IMR-90 (cell line): ENCODE measurements at regions not wholly inside any gene's neighbourhood (a gene's known extent, or its start where the extent isn't known, plus 50 kb on each side); places are given as distances from the start of the nearest gene placed in this dataset.

Source experiments
- ATAC-seq: fragments of 200-7000 bp; cut with Tn5 transposase; 2 replicates; pipeline ENCODE4 v1.9.1; 2020; ENCODE audit warnings: low read depth, mild to moderate bottlenecking, moderate library complexity
- BruUV-seq: library from RNA; stranded (reverse); fragments of 400-500 nt; replicated peaks from 2 replicates; lab custom pipeline; 2021; lab: Mats Ljungman, UMichigan
- CTCF ChIA-PET: fragments of 300-600 bp; formaldehyde crosslinking; extraction: SDS; loops from one replicate; lab custom pipeline; 2021; ENCODE audit warnings: antibody characterized with exemption; lab: Yijun Ruan, JAX
- POLR2A ChIA-PET: fragments of 300-600 bp; sonication (Branson Sonifier 250); formaldehyde crosslinking; loops from one replicate; lab custom pipeline; 2022; ENCODE audit warnings: antibody characterized with exemption; ENCODE audit not compliant: unreplicated experiment; lab: Charles Lee
- DNase-seq: peaks from one replicate; pipeline ENCODE4 v3.0.0; 2013
- H2AFZ ChIP-seq: replicated peaks from 2 replicates; pipeline ENCODE3; 2013; ENCODE audit warnings: low read length, mild to moderate bottlenecking; ENCODE audit not compliant: poor library complexity
- H2AK5ac ChIP-seq: 2 replicates; pipeline ENCODE4 v1.6.1; 2013; ENCODE audit warnings: low read depth, low read length, inconsistent platforms
- H2AK9ac ChIP-seq: replicated peaks from 2 replicates; pipeline ENCODE3; 2013; ENCODE audit warnings: mild to moderate bottlenecking, low read depth, low read length, moderate library complexity; ENCODE audit not compliant: poor library complexity
- H2BK120ac ChIP-seq: 2 replicates; pipeline ENCODE4 v1.6.1; 2013; ENCODE audit warnings: low read depth, low read length, inconsistent platforms
- H2BK15ac ChIP-seq: 3 replicates; pipeline ENCODE4 v1.6.1; 2013; ENCODE audit warnings: low read depth, low read length, inconsistent platforms
- H2BK20ac ChIP-seq: 2 replicates; pipeline ENCODE4 v1.6.1; 2013; ENCODE audit warnings: low read depth, mild to moderate bottlenecking, inconsistent platforms, low read length, moderate library complexity
- H2BK5ac ChIP-seq: 2 replicates; pipeline ENCODE4 v1.6.1; 2013; ENCODE audit warnings: mild to moderate bottlenecking, low read depth, low read length, inconsistent platforms; ENCODE audit not compliant: poor library complexity, severe bottlenecking
- H3K14ac ChIP-seq: replicated peaks from 2 replicates; pipeline ENCODE4 v1.6.1; 2013; ENCODE audit warnings: low read depth, low read length, inconsistent platforms
- H3K18ac ChIP-seq: 2 replicates; pipeline ENCODE4 v1.6.1; 2013; ENCODE audit warnings: low read depth, low read length, control low read depth
- H3K23ac ChIP-seq: 2 replicates; pipeline ENCODE4 v1.6.1; 2013; ENCODE audit warnings: low read depth, low read length, inconsistent platforms
- H3K27ac ChIP-seq: 2 replicates; pipeline ENCODE4 v1.5.1; 2013; ENCODE audit warnings: mild to moderate bottlenecking, control low read depth, low read length; ENCODE audit not compliant: insufficient read depth
- H3K27me3 ChIP-seq: 2 replicates; pipeline ENCODE4 v1.6.1; 2013; ENCODE audit warnings: low read length; ENCODE audit not compliant: control insufficient read depth, insufficient read depth
- H3K36me3 ChIP-seq: 2 replicates; pipeline ENCODE4 v1.6.1; 2013; ENCODE audit warnings: low read length, mixed read lengths; ENCODE audit not compliant: control insufficient read depth, insufficient read depth
- H3K4ac ChIP-seq: 2 replicates; pipeline ENCODE4 v1.6.1; 2013; ENCODE audit warnings: low read depth, low read length, inconsistent platforms
- H3K4me1 ChIP-seq: 2 replicates; pipeline ENCODE4 v1.6.1; 2013; ENCODE audit warnings: low read length, mixed read lengths; ENCODE audit not compliant: control insufficient read depth, insufficient read depth
- H3K4me2 ChIP-seq: 2 replicates; pipeline ENCODE4 v1.6.1; 2013; ENCODE audit warnings: low read depth, mild to moderate bottlenecking, control low read depth, low read length, moderate library complexity
- H3K4me3 ChIP-seq: 2 replicates; pipeline ENCODE4 v1.5.1; 2013; ENCODE audit warnings: low read depth, mild to moderate bottlenecking, control low read depth, low read length, moderate library complexity; ENCODE audit not compliant: insufficient read depth
- H3K56ac ChIP-seq: 2 replicates; pipeline ENCODE4 v1.6.1; 2013; ENCODE audit warnings: low read length, inconsistent platforms; ENCODE audit not compliant: insufficient read depth; ENCODE audit errors: extremely low read depth
- H3K79me1 ChIP-seq, 2 experiments: 2 replicates each; pipeline ENCODE4 v1.6.1; 2013; ENCODE audit warnings: low read length in 2 of 2, inconsistent platforms in 1 of 2, low read depth in 1 of 2
- H3K9ac ChIP-seq: 2 replicates; pipeline ENCODE4 v1.6.1; 2013; ENCODE audit warnings: low read depth, low read length, control low read depth
- H3K9me1 ChIP-seq: 2 replicates; pipeline ENCODE4 v1.6.1; 2013; ENCODE audit warnings: low read length, inconsistent platforms; ENCODE audit not compliant: insufficient read depth
- H3K9me3 ChIP-seq: 2 replicates; pipeline ENCODE4 v1.6.1; 2013; ENCODE audit warnings: low read length; ENCODE audit not compliant: control insufficient read depth, insufficient read depth
- H4K20me1 ChIP-seq: 2 replicates; pipeline ENCODE4 v1.6.1; 2013; ENCODE audit warnings: low read length, inconsistent platforms; ENCODE audit not compliant: insufficient read depth
- H4K5ac ChIP-seq: 2 replicates; pipeline ENCODE4 v1.6.1; 2013; ENCODE audit warnings: mild to moderate bottlenecking, low read depth, low read length, control low read depth
- H4K8ac ChIP-seq, 2 experiments: 2 replicates each; pipeline ENCODE4 v1.6.1; 2013; ENCODE audit warnings: low read depth in 2 of 2, low read length in 2 of 2, control low read depth in 1 of 2, inconsistent platforms in 1 of 2
- H4K91ac ChIP-seq: 2 replicates; pipeline ENCODE4 v1.6.1; 2013; ENCODE audit warnings: low read depth, low read length, inconsistent platforms; ENCODE audit not compliant: insufficient read depth
- CEBPB ChIP-seq: IDR thresholded peaks from 2 replicates; pipeline ENCODE4 v1.6.1; 2012; ENCODE audit warnings: low read depth, low read length, improper control_type of control experiment
- MAFK ChIP-seq: IDR thresholded peaks from 2 replicates; pipeline ENCODE4 v1.6.1; 2012; ENCODE audit warnings: low read depth, low read length, improper control_type of control experiment
- MAZ ChIP-seq: IDR thresholded peaks from 2 replicates; pipeline ENCODE4 v1.6.1; 2012; ENCODE audit warnings: low read depth, mild to moderate bottlenecking, low read length, improper control_type of control experiment, moderate library complexity, borderline replicate concordance
- MXI1 ChIP-seq: IDR thresholded peaks from 2 replicates; pipeline ENCODE4 v1.6.1; 2012; ENCODE audit warnings: low read depth, mild to moderate bottlenecking, low read length, moderate library complexity, borderline replicate concordance
- RCOR1 ChIP-seq: IDR thresholded peaks from 2 replicates; pipeline ENCODE4 v1.6.1; 2012; ENCODE audit warnings: mild to moderate bottlenecking, low read length, improper control_type of control experiment; ENCODE audit not compliant: insufficient replicate concordance
- SMC3 ChIP-seq: fragments of 150-350 bp; IDR thresholded peaks from 2 replicates; pipeline ENCODE4 v1.6.1; 2016; ENCODE audit warnings: low read depth, mild to moderate bottlenecking, antibody characterized with exemption, low read length, moderate library complexity
- WGBS, 2 experiments: methylation state at CpG; one replicate each; pipeline versions ENCODE4 v1.1.5 to v1.1.7; 2013; ENCODE audit warnings: missing lambda C conversion rate in 2 of 2; ENCODE audit not compliant: insufficient read length in 1 of 2; ENCODE audit errors: extremely low coverage in 2 of 2; 5-methylcytosine and 5-hydroxymethylcytosine counted together
- dilution Hi-C: fragments of 300-500 bp; cut with HindIII; formaldehyde crosslinking; loops from one replicate; pipeline ENCODE4 v1.14.3; 2018; ENCODE audit warnings: low sequenced_read_pairs; ENCODE audit not compliant: unreplicated experiment
- in situ Hi-C: fragments of 300-500 bp; cut with MboI; formaldehyde crosslinking; loops from 3 replicates; pipeline ENCODE4 v1.14.3; 2019; ENCODE audit warnings: low sequenced_read_pairs, inconsistent platforms, mixed read lengths
- intact Hi-C: fragments of 100-400 bp; cut with micrococcal nuclease; formaldehyde crosslinking; loops from 2 replicates; pipeline ENCODE4 v1.10.0; 2022
- TF ChIP-seq, protein P1 (sequence below): fragments of 150-350 bp; IDR thresholded peaks from 2 replicates; pipeline ENCODE4 v1.6.1; 2016; ENCODE audit warnings: low read depth, mild to moderate bottlenecking, low read length, moderate library complexity, borderline replicate concordance

GRCh38 chr2:200752332-200752731 is 59.4 kb upstream of the BZW1 start:
- intact Hi-C loops (no loop called here), dilution Hi-C loops (no loop called here), in situ Hi-C loops (no loop called here)
- Histone ChIP-seq H3K4ac (no peak overlapping the region), H2AFZ (no peak overlapping the region), H4K20me1 (no peaks in the 10 kb centered on the region), H4K5ac (no peak overlapping the region), H3K27ac (no peak overlapping the region), H2BK20ac (no peak overlapping the region), H3K9me3 (no peaks in the 10 kb centered on the region), H3K4me1 (peaks cover 20% of the 10 kb centered on the region), H3K79me1 (no peaks in the 10 kb centered on the region), H2AK9ac (no peak overlapping the region), H3K23ac (no peak overlapping the region), H3K9ac (no peak overlapping the region), H3K4me2 (no peak overlapping the region), H2BK15ac (no peak overlapping the region), H2AK5ac (no peak overlapping the region), H3K27me3 (no peaks in the 10 kb centered on the region), H4K91ac (no peak overlapping the region), H2BK5ac (no peak overlapping the region), H3K4me3 (no peak overlapping the region), H3K36me3 (no peaks in the 10 kb centered on the region), H3K56ac (no peak overlapping the region), H3K9me1 (peaks cover 9% of the 10 kb centered on the region), H2BK120ac (no peak overlapping the region), H4K8ac (no peak overlapping the region), H3K18ac (no peak overlapping the region), H3K14ac (no peak overlapping the region)
- ATAC-seq, result no peak
- no TSS peak for BruUV-seq
- WGBS, 2 experiments, result 100% methylated on average over 2 of the region's 2 CpGs; no CpG with 5 or more reads in 1 of the 2 experiments
- no peak for DNase-seq
- CTCF ChIA-PET, result no interaction called here
- TF ChIP-seq MXI1 (no peak), CEBPB (no peak), SMC3 (no peak), RCOR1 (no peak), MAZ (no peak), MAFK (no peak)
- TF ChIP-seq, protein P1, sequence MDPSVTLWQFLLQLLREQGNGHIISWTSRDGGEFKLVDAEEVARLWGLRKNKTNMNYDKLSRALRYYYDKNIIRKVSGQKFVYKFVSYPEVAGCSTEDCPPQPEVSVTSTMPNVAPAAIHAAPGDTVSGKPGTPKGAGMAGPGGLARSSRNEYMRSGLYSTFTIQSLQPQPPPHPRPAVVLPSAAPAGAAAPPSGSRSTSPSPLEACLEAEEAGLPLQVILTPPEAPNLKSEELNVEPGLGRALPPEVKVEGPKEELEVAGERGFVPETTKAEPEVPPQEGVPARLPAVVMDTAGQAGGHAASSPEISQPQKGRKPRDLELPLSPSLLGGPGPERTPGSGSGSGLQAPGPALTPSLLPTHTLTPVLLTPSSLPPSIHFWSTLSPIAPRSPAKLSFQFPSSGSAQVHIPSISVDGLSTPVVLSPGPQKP, result no peak
- POLR2A ChIA-PET, result no interaction called here
